Left lung (tissue), 4 donors: ENCODE measurements at regions not wholly inside any gene's neighbourhood (a gene's known extent, or its start where the extent isn't known, plus 50 kb on each side); places are given as distances from the start of the nearest gene placed in this dataset.

ENCODE experiments used
- ATAC-seq: fragments of 200-7000 bp; cut with Tn5 transposase; one replicate; pipeline ENCODE4 v1.9.1; 2020; ENCODE audit warnings: moderate library complexity
- DNase-seq, 4 donors: peaks; one replicate each; pipeline ENCODE4 v3.0.0-alpha.2; 2013 to 2020
- H3K27ac ChIP-seq, 2 donors: fragments of 200-600 bp; sonication (generic) in 1 of 2; one replicate each; pipeline versions ENCODE4 v1.5.0 to v1.8.0; 2020 to 2021
- H3K27me3 ChIP-seq, 2 donors: fragments of 200-600 bp; sonication (generic) in 1 of 2; one replicate each; pipeline versions ENCODE4 v1.5.0 to v1.8.0; 2020 to 2021
- H3K36me3 ChIP-seq, 2 donors: fragments of 200-600 bp; sonication (generic) in 1 of 2; one replicate each; pipeline versions ENCODE4 v1.5.0 to v1.8.0; 2020 to 2021
- H3K4me1 ChIP-seq, 2 donors: fragments of 200-600 bp; one replicate each; pipeline ENCODE4 v1.8.0; 2021
- H3K4me3 ChIP-seq, 2 donors: fragments of 200-600 bp; sonication (generic) in 1 of 2; one replicate each; pipeline versions ENCODE4 v1.5.0 to v1.8.0; 2020 to 2021; ENCODE audit warnings: mild to moderate bottlenecking in 1 of 2
- H3K9me3 ChIP-seq, 2 donors: fragments of 200-600 bp; sonication (generic) in 1 of 2; one replicate each; pipeline versions ENCODE4 v1.5.0 to v1.8.0; 2020 to 2021
- CTCF ChIP-seq, 2 donors: fragments of 200-600 bp; sonication (generic) in 1 of 2; IDR thresholded peaks; one replicate each; pipeline versions ENCODE4 v1.5.0 to v1.8.0; 2021; ENCODE audit warnings: antibody characterized with exemption in 2 of 2
- intact Hi-C, 2 donors: fragments of 100-400 bp; cut with DNase I; formaldehyde crosslinking; loops; one replicate each; pipeline versions ENCODE4 v1.11.2 to v1.14.2; 2022
- donor health status: DM: no; HTN: yes; CAD: no.
- donor health status: DM: no; HTN: no; CAD: no.

GRCh38 chr14:84209031-84209430, 1320.9 kb upstream of the FLRT2 start:
- intact Hi-C loops, result no loop called here
- TF ChIP-seq CTCF (IDR thresholded peaks at IDR 0.05), result no peak
- Histone ChIP-seq H3K36me3 (no peaks in the 10 kb centered on the region), H3K9me3 (peaks cover 0 to 9% of the 10 kb centered on the region in 2 donors), H3K4me1 (no peaks in the 10 kb centered on the region), H3K27me3 (no peaks in the 10 kb centered on the region), H3K27ac (no peak overlapping the region), H3K4me3 (no peak overlapping the region)
- ATAC-seq, result no peak
- DNase-seq, result no peak

GRCh38 chr14:84217066-84217465, 1312.9 kb upstream of the FLRT2 start:
- no peak for ATAC-seq
- Histone ChIP-seq H3K9me3 (peaks cover 0 to 53% of the 10 kb centered on the region in 2 donors), H3K36me3 (no peaks in the 10 kb centered on the region), H3K4me3 (no peak overlapping the region), H3K4me1 (no peaks in the 10 kb centered on the region), H3K27me3 (no peaks in the 10 kb centered on the region), H3K27ac (no peak overlapping the region)
- intact Hi-C loops, result no loop called here
- DNase-seq, result no peak
- no peak for TF ChIP-seq CTCF (IDR thresholded peaks at IDR 0.05)

GRCh38 chr14:84225268-84225667, 1304.7 kb upstream of the FLRT2 start:
- DNase-seq (peak in 2 of 4 donors; percentile 24 to 39), ATAC-seq (no peak)
- Histone ChIP-seq H3K4me1 (no peaks in the 10 kb centered on the region), H3K27ac (no peak overlapping the region), H3K9me3 (no peaks in the 10 kb centered on the region), H3K27me3 (no peaks in the 10 kb centered on the region), H3K36me3 (no peaks in the 10 kb centered on the region), H3K4me3 (no peak overlapping the region)
- no peak for TF ChIP-seq CTCF (IDR thresholded peaks at IDR 0.05)
- intact Hi-C loops, result no loop called here

- no peak overlapping the region for H3K4me3 ChIP-seq
- no peak overlapping the region for H3K27ac ChIP-seq
- no peaks in the 10 kb centered on the region for H3K9me3 ChIP-seq
- no peak for TF ChIP-seq CTCF (IDR thresholded peaks at IDR 0.05)
- no peaks in the 10 kb centered on the region for H3K4me1 ChIP-seq
- H3K36me3 ChIP-seq, result no peaks in the 10 kb centered on the region
- intact Hi-C loops, result no loop called here
- DNase-seq (no peak), ATAC-seq (no peak)
- no peaks in the 10 kb centered on the region for H3K27me3 ChIP-seq
Measured at GRCh38 chr14:84228702-84229101, 1301.2 kb upstream of the FLRT2 start.

GRCh38 chr14:84234281-84234680, 1295.7 kb upstream of the FLRT2 start:
- DNase-seq, result peak in 1 of 4 donors; percentile 17
- TF ChIP-seq CTCF (IDR thresholded peaks at IDR 0.05), result no peak
- Histone ChIP-seq H3K4me1 (no peaks in the 10 kb centered on the region), H3K9me3 (no peaks in the 10 kb centered on the region), H3K27me3 (no peaks in the 10 kb centered on the region), H3K27ac (no peak overlapping the region), H3K36me3 (no peaks in the 10 kb centered on the region), H3K4me3 (no peak overlapping the region)
- peak; percentile 82 for ATAC-seq
- intact Hi-C loops, result no loop called here
